ENCODE measurements at regions not wholly inside any gene's neighbourhood (a gene's known extent, or its start where the extent isn't known, plus 50 kb on each side); places are given as distances from the start of the nearest gene placed in this dataset.

DNA sequence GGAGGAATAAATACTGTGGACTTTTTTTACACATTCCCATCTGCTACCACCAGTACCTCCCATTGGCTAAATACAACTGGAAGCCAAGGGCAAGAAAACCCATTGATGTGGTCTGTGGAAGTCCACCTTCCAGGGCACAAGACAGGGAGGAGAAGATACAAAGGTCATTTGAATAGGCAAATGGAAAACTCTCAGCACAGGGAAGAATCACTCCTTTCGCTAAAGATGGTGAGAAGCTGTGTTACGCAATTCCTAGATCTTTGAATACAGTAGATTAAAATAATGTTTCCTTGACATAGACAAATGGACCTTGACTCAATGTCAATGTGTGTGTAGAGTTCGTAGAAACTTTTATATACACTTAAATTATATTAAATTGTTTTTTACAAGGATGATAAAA is 70.9 kb upstream of the ERBB4 start:
- no peak for TF ChIP-seq CTCF (IDR thresholded peaks at IDR 0.05; ENCODE audit: low read depth, low read length)
- TF ChIP-seq EZH2phosphoT487 (IDR thresholded peaks at IDR 0.05; ENCODE audit: low read depth): no peak

Data from OCI-LY3 (cell line).